Fibroblast of skin of scalp (primary cell): ENCODE measurements at regions not wholly inside any gene's neighbourhood (a gene's known extent, or its start where the extent isn't known, plus 50 kb on each side); places are given as distances from the start of the nearest gene placed in this dataset.

Experiments used
- DNase-seq: peaks from one replicate; pipeline ENCODE4 v3.0.0-alpha.2; 2013

DNA sequence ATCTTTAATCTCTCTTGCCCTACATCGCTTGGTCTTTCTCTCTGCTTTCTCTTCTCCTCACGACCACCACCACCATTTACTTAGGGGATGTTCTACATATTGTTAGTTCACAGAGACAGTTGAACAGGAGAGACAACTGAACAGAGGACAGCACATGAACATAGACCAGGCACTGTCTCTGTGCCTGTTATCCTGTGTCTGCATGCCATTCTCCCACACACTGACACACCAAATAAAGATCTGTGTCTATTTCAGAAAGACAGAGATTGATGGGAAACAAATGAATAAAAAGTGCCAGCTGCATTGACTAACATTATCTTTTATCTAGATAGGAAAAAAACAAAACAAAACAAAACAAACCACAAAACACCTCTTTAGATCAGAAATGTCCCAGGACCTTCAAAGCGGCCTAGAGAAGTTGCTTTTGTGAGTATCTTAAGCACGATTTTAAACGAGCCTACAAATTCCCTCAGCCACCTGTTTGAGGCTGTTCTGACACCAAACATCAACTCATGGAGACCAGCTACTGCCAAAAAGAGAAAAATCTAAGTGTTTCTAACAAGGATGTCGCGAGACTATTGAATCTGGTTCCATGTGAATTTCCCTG lies 77.6 kb upstream of the PARP11 start:
- DNase-seq = no peak

GRCh38 chr12:3947781-3948180 lies 74.6 kb upstream of the PARP11 start:
- DNase-seq = no peak

DNA sequence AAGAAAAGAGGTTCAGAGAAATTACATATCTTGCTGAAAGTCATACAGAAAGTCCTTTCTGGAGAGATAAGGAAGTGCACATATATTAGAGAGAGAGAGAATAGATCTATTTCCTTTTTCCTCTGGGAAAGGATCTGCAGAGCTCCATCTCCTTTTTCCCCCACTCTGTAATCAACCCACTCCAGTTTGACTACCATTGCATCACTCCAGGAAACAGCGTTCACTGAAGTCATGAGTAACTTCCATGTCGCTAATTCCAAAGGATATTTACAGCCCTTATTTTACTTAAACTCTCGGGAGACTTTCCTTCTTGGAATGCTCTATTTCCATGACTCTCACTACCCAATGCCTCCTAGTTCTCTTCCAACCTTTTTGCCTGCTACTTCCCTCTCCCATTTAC lies 72.5 kb upstream of the PARP11 start:
- DNase-seq = no peak

- DNase-seq = no peak
Measured at GRCh38 chr12:3944620-3945019, 71.4 kb upstream of the PARP11 start.

GRCh38 chr12:3938042-3938544 lies 64.9 kb upstream of the PARP11 start:
- no peak for DNase-seq

DNA sequence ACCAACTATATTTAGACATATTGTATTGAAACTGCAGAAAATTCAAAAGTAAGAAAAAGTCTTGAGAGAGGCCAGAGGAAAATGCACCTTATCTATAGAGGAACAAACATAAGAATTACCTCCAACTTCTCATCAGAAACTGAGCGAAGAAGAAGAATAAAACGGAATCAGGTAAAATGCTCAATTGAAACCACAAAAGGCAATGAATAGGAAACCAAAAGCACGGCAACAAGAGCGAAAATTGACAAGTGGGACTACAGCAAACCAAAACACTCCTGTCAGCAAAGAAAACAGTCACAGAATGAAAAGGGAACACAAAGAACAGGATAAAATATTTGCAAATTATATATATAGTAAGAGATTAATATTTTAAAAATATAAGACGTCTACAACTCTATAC lies 61.9 kb upstream of the PARP11 start:
- DNase-seq = no peak

DNA sequence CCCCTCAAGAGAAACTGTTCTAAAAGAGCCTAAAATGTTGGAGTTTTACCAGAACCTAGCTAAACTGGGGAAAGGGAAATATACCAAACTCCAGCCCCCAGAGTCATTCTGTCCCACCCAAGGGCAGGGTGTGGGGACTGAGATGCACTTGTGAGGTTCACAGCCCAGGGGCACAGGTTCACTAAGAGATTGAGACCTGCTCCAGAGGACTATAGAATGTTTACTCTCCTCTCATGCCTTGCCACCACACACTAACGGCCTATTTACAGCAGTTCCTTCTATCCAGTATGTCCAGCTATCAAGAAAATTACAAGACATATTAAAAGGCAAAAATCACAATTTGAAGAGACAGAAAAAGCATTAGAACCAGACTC lies 60.6 kb upstream of the PARP11 start:
- no peak for DNase-seq

GRCh38 chr12:3933074-3933818 lies 60.0 kb upstream of the PARP11 start:
- no peak for DNase-seq

- DNase-seq = no peak
Measured at GRCh38 chr12:3931776-3932175, 58.6 kb upstream of the PARP11 start.

- DNase-seq = no peak
Measured at GRCh38 chr12:3931206-3931605, 58.0 kb upstream of the PARP11 start.

DNA sequence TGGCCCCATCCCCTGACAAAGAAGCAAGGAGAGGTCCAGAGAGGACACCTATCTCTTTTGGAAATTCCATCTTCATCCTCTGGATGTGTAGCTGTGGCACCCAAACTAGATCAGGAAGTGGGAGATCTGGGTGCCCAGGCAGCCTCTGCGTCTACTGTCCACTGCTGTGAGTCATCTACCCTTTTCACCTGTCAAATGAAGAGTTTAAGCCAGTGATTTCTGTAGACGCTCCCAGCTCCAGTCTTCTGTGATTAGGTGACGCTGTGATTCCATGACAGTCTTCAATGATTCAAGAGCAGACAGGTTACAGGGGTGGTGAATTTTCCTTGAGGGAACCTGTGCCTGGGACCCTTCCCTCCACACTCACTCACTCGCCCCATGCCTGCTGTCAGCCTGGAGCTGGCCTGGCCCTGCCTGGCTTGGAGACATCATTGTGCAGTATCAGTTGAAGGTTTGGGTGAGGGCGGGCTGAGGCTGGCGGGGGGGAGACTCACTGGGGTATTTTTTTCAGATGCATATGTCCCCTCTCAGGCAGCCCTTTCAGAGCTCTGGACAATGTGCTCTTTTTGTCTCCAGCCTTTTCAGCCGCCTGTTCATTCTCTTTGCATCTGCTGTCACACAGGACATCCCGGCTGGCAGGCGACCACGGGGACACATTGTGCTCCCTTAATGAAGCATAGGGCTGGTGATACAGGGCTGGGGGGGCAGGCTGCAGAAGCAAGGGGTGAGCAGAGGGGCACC lies 56.8 kb upstream of the PARP11 start:
- no peak for DNase-seq

- no peak for DNase-seq
Measured at GRCh38 chr12:3928538-3929184, 55.5 kb upstream of the PARP11 start.

GRCh38 chr12:3925621-3926020 lies 52.4 kb upstream of the PARP11 start:
- DNase-seq = no peak

GRCh38 chr12:3924761-3925160 lies 51.6 kb upstream of the PARP11 start:
- no peak for DNase-seq

DNA sequence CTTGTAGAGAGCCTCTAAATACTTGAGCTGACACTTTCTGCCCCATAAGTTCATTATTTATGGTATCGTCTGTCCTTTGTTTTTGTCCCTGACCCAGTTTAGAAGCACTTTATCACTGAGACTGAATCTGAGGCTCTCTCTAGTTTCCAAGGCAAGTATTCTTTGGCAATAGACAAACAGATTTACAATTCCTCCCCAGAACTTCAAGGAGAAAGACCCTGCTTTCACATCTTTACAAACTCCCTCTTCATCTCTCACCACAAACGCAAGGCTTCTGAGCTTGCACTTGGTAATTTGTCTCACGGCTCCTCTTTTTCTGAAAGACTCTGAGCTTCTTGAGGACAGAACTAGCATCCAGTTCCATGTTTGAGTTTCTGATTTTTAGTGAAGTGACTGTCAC lies 49.8 kb upstream of the PARP11 start:
- no peak for DNase-seq
